MCF 10A (cell line): ENCODE measurements at regions not wholly inside any gene's neighbourhood (a gene's known extent, or its start where the extent isn't known, plus 50 kb on each side); places are given as distances from the start of the nearest gene placed in this dataset.

Experiments
- BruUV-seq: library from RNA; stranded (reverse); fragments of 400-500 nt; replicated peaks from 2 replicates; lab custom pipeline; 2021; lab: Mats Ljungman, UMichigan
- CTCF ChIA-PET: fragments of 300-600 bp; sonication (Branson Sonifier 250); formaldehyde crosslinking; extraction: SDS; loops from one replicate; lab custom pipeline; 2021; ENCODE audit warnings: antibody characterized with exemption, inconsistent platforms; lab: Yijun Ruan, JAX
- POLR2A ChIA-PET: fragments of 300-600, 350-650 bp; sonication (Branson Sonifier 250); formaldehyde crosslinking; extraction: SDS; loops from one replicate; lab custom pipeline; 2020; ENCODE audit warnings: antibody characterized with exemption, inconsistent platforms; lab: Yijun Ruan, JAX
- DNase-seq: peaks from one replicate; pipeline ENCODE4 v3.0.0-alpha.2; 2018; ENCODE audit not compliant: unreplicated experiment
- H3K27ac Mint-ChIP-seq: one replicate; pipeline ENCODE4 v1.8.0; 2022; ENCODE audit warnings: mild to moderate bottlenecking, low read depth, mixed read lengths; ENCODE audit not compliant: unreplicated experiment
- H3K27me3 Mint-ChIP-seq: one replicate; pipeline ENCODE4 v1.8.0; 2022; ENCODE audit warnings: mixed read lengths; ENCODE audit not compliant: insufficient read depth, unreplicated experiment
- H3K36me3 Mint-ChIP-seq: one replicate; pipeline ENCODE4 v1.8.0; 2022; ENCODE audit warnings: mild to moderate bottlenecking, moderate library complexity, mixed read lengths; ENCODE audit not compliant: insufficient read depth, unreplicated experiment
- H3K4me1 Mint-ChIP-seq: one replicate; pipeline ENCODE4 v1.8.0; 2022; ENCODE audit warnings: mixed read lengths; ENCODE audit not compliant: insufficient read depth, unreplicated experiment
- H3K4me3 Mint-ChIP-seq: one replicate; pipeline ENCODE4 v1.8.0; 2022; ENCODE audit warnings: mild to moderate bottlenecking, moderate library complexity, mixed read lengths; ENCODE audit not compliant: unreplicated experiment
- H3K9me3 Mint-ChIP-seq: one replicate; pipeline ENCODE4 v1.8.0; 2022; ENCODE audit warnings: mixed read lengths; ENCODE audit not compliant: unreplicated experiment
- CTCF ChIP-seq: fragments of 200-600 bp; IDR thresholded peaks from one replicate; pipeline ENCODE4 v1.8.0; 2022; ENCODE audit warnings: antibody characterized with exemption, mild to moderate bottlenecking; ENCODE audit not compliant: unreplicated experiment
- intact Hi-C: fragments of 100-400 bp; cut with micrococcal nuclease; formaldehyde crosslinking; loops from 2 replicates; pipeline ENCODE4 v1.14.1; 2022

GRCh38 chr16:13823501-13823900 lies 96.5 kb upstream of the ERCC4 start:
- Mint-ChIP-seq H3K27ac (no peak overlapping the region), H3K4me1 (no peaks in the 10 kb centered on the region), H3K27me3 (peaks cover 23% of the 10 kb centered on the region), H3K9me3 (no peaks in the 10 kb centered on the region), H3K4me3 (no peak overlapping the region), H3K36me3 (no peaks in the 10 kb centered on the region)
- no peak for DNase-seq
- TF ChIP-seq CTCF = no peak
- ChIA-PET CTCF (no interaction called here), POLR2A (no interaction called here)
- no TSS peak for BruUV-seq
- intact Hi-C loops = no loop called here

- Mint-ChIP-seq H3K27me3 (peaks cover 33% of the 10 kb centered on the region), H3K4me3 (no peak overlapping the region), H3K27ac (no peak overlapping the region), H3K36me3 (no peaks in the 10 kb centered on the region), H3K9me3 (no peaks in the 10 kb centered on the region), H3K4me1 (no peaks in the 10 kb centered on the region)
- intact Hi-C loops = no loop called here
- ChIA-PET POLR2A (interaction anchor here (0.7 kb wide), 1 partner anchor 1490 kb away, joined by 3 read pairs; no protein-coding TSS in a partner anchor), CTCF (interaction anchor here (0.5 to 1.1 kb wide), 3 partner anchors 11 to 1128 kb away, joined by 3 to 4 read pairs (median 3); no protein-coding TSS in a partner anchor)
- BruUV-seq = no TSS peak
- TF ChIP-seq CTCF = no peak
- DNase-seq = no peak
Measured at GRCh38 chr16:13829697-13830299, 90.2 kb upstream of the ERCC4 start.

- Mint-ChIP-seq H3K4me1 (no peaks in the 10 kb centered on the region), H3K4me3 (no peak overlapping the region), H3K27me3 (peaks cover 25% of the 10 kb centered on the region), H3K9me3 (no peaks in the 10 kb centered on the region), H3K27ac (no peak overlapping the region), H3K36me3 (no peaks in the 10 kb centered on the region)
- no peak for DNase-seq
- ChIA-PET POLR2A (no interaction called here), CTCF (no interaction called here)
- no peak for TF ChIP-seq CTCF
- no TSS peak for BruUV-seq
- intact Hi-C loops = no loop called here
Measured at GRCh38 chr16:13833515-13833914, 86.4 kb upstream of the ERCC4 start.

- DNase-seq = no peak
- intact Hi-C loops = no loop called here
- no TSS peak for BruUV-seq
- ChIA-PET CTCF (no interaction called here), POLR2A (no interaction called here)
- Mint-ChIP-seq H3K9me3 (no peaks in the 10 kb centered on the region), H3K27ac (no peak overlapping the region), H3K27me3 (peaks cover 25% of the 10 kb centered on the region), H3K36me3 (no peaks in the 10 kb centered on the region), H3K4me3 (no peak overlapping the region), H3K4me1 (no peaks in the 10 kb centered on the region)
- TF ChIP-seq CTCF = no peak
Measured at GRCh38 chr16:13835387-13835786, 84.6 kb upstream of the ERCC4 start.
